HEK293 (cell line): ENCODE measurements at regions not wholly inside any gene's neighbourhood (a gene's known extent, or its start where the extent isn't known, plus 50 kb on each side); places are given as distances from the start of the nearest gene placed in this dataset.

Experiments used
- BCL11B ChIP-seq: fragments of 450-650 bp; formaldehyde crosslinking; IDR thresholded peaks from 2 replicates; pipeline ENCODE4 v1.5.1; 2016; ENCODE audit warnings: low read depth, missing biosample characterization, missing genetic modification characterization
- SP7 ChIP-seq: fragments of 450-650 bp; formaldehyde crosslinking; IDR thresholded peaks from 2 replicates; pipeline ENCODE4 v1.5.1; 2016; ENCODE audit warnings: missing biosample characterization, missing genetic modification characterization
- YY1 ChIP-seq: fragments of 450-650 bp; formaldehyde crosslinking; IDR thresholded peaks from 2 replicates; pipeline ENCODE4 v1.5.1; 2018; ENCODE audit warnings: missing biosample characterization, missing genetic modification characterization
- ZBTB1 ChIP-seq: fragments of 450-650 bp; formaldehyde crosslinking; IDR thresholded peaks from 2 replicates; pipeline ENCODE4 v1.5.1; 2016; ENCODE audit warnings: missing biosample characterization, missing genetic modification characterization
- ZBTB8A ChIP-seq: fragments of 450-650 bp; formaldehyde crosslinking; IDR thresholded peaks from 2 replicates; pipeline ENCODE4 v1.5.1; 2016; ENCODE audit warnings: missing biosample characterization, missing genetic modification characterization
- ZNF174 ChIP-seq: fragments of 450-650 bp; formaldehyde crosslinking; IDR thresholded peaks from 2 replicates; pipeline ENCODE4 v1.5.0; 2017; ENCODE audit warnings: missing biosample characterization, mild to moderate bottlenecking, missing genetic modification characterization
- ZNF747 ChIP-seq: fragments of 450-650 bp; formaldehyde crosslinking; IDR thresholded peaks from 2 replicates; pipeline ENCODE4 v1.5.1; 2016; ENCODE audit warnings: missing biosample characterization, missing genetic modification characterization
- ZNF768 ChIP-seq: fragments of 450-650 bp; formaldehyde crosslinking; IDR thresholded peaks from 2 replicates; pipeline ENCODE4 v1.5.1; 2018; ENCODE audit warnings: missing biosample characterization, mild to moderate bottlenecking, missing genetic modification characterization
- TF ChIP-seq, protein P1 (sequence below): fragments of 450-650 bp; formaldehyde crosslinking; IDR thresholded peaks from 2 replicates; pipeline ENCODE4 v1.5.1; 2016; ENCODE audit warnings: missing biosample characterization, missing genetic modification characterization

DNA sequence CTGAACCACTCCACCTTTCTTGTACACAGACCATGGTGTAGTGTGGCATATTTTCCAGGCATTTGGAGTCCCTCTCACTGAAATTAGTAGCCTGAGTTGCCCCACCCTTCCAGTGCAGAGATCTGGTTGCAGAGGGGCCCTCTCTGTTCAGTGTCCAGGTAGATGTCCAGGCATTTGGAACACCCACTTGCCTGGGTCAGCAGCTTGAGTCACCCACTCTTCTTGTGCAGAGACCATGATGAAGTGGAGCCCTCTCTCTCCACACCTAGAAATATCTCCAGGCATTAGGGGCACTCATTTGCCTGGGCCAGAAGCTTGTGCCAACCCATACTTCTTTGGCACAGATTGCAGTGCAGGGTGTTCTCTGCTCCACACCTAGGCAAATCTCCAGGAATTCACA lies 2733.3 kb downstream of the PCDH7 start:
- TF ChIP-seq ZBTB1 (tag by site-specific recombination), result no peak
- no peak for TF ChIP-seq ZNF747 (tag by site-specific recombination)
- no peak for TF ChIP-seq ZNF768 (tag by site-specific recombination)
- TF ChIP-seq YY1 (tag by site-specific recombination), result no peak
- TF ChIP-seq, protein P1, sequence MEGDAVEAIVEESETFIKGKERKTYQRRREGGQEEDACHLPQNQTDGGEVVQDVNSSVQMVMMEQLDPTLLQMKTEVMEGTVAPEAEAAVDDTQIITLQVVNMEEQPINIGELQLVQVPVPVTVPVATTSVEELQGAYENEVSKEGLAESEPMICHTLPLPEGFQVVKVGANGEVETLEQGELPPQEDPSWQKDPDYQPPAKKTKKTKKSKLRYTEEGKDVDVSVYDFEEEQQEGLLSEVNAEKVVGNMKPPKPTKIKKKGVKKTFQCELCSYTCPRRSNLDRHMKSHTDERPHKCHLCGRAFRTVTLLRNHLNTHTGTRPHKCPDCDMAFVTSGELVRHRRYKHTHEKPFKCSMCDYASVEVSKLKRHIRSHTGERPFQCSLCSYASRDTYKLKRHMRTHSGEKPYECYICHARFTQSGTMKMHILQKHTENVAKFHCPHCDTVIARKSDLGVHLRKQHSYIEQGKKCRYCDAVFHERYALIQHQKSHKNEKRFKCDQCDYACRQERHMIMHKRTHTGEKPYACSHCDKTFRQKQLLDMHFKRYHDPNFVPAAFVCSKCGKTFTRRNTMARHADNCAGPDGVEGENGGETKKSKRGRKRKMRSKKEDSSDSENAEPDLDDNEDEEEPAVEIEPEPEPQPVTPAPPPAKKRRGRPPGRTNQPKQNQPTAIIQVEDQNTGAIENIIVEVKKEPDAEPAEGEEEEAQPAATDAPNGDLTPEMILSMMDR, result no peak
- TF ChIP-seq BCL11B, result no peak
- TF ChIP-seq SP7 (tag by site-specific recombination), result no peak
- no peak for TF ChIP-seq ZNF174 (tag by site-specific recombination)
- no peak for TF ChIP-seq ZBTB8A
